Thyroid gland (tissue), 4 donors: ENCODE measurements at regions not wholly inside any gene's neighbourhood (a gene's known extent, or its start where the extent isn't known, plus 50 kb on each side); places are given as distances from the start of the nearest gene placed in this dataset.

ENCODE experiments used
- DNase-seq, 2 donors: peaks; one replicate each; pipeline ENCODE4 v3.0.0-alpha.2; 2019
- H3K27ac ChIP-seq, 3 donors: fragments of 200-600 bp; sonication (generic); 1 replicate in 2 of 3; 2 replicates in 1 of 3; pipeline ENCODE4 v1.5.1; 2016 to 2019; ENCODE audit warnings: mild to moderate bottlenecking in 1 of 3, moderate library complexity in 1 of 3
- H3K27me3 ChIP-seq: fragments of 200-600 bp; sonication (generic); one replicate; pipeline ENCODE4 v1.5.1; 2019
- H3K36me3 ChIP-seq, 2 donors: fragments of 200-600 bp; sonication (generic); one replicate each; pipeline ENCODE4 v1.5.1; 2016 to 2019
- H3K4me1 ChIP-seq, 2 donors: fragments of 200-600 bp; sonication (generic); one replicate each; pipeline ENCODE4 v1.5.1; 2017 to 2019
- H3K4me3 ChIP-seq, 3 donors: fragments of 200-600 bp; sonication (generic); replicated peaks in 1 of 3; 1 replicate in 2 of 3; 2 replicates in 1 of 3; pipeline ENCODE4 v1.5.1; 2016; ENCODE audit warnings: mild to moderate bottlenecking in 1 of 3
- H3K9me3 ChIP-seq: fragments of 200-600 bp; sonication (generic); one replicate; pipeline ENCODE4 v1.5.1; 2017
- CTCF ChIP-seq, 6 experiments: fragments of 200-600 bp in 3 of 6; fragments of 450-650 bp in 3 of 6; sonication (generic) in 3 of 6; IDR thresholded peaks; one replicate each; pipeline ENCODE4 v1.5.1; 2016 to 2019; ENCODE audit warnings: antibody characterized with exemption in 6 of 6, mild to moderate bottlenecking in 2 of 6, inconsistent platforms in 1 of 6, moderate library complexity in 1 of 6
- POLR2A ChIP-seq, 2 donors: fragments of 450-650 bp; IDR thresholded peaks; one replicate each; pipeline ENCODE4 v1.6.1; 2017; ENCODE audit warnings: antibody characterized with exemption in 2 of 2, mild to moderate bottlenecking in 2 of 2, moderate library complexity in 1 of 2
- WGBS, 2 donors: methylation state at CpG; one replicate each; pipeline ENCODE4 v1.1.5; 2017; 5-methylcytosine and 5-hydroxymethylcytosine counted together
- intact Hi-C: fragments of 100-400 bp; cut with DNase I; formaldehyde crosslinking; loops from one replicate; pipeline ENCODE4 v1.15.1; 2023

GRCh38 chr13:44237276-44237767 is 136.3 kb upstream of the SERP2 start:
- H3K27me3 ChIP-seq, result no peaks in the 10 kb centered on the region
- WGBS, 2 donors, result 30 to 35% methylated on average over 4 of the region's 4 CpGs
- H3K36me3 ChIP-seq, result no peaks in the 10 kb centered on the region
- peaks cover 52 to 58% of the 10 kb centered on the region in 2 donors for H3K4me1 ChIP-seq
- peak overlapping the region; percentile 83 to 96 (median 93) for H3K27ac ChIP-seq
- no peaks in the 10 kb centered on the region for H3K9me3 ChIP-seq
- intact Hi-C loops, result no loop called here
- no peak overlapping the region for H3K4me3 ChIP-seq
- DNase-seq, result peak; percentile 64 to 77
- no peak for TF ChIP-seq CTCF (IDR thresholded peaks at IDR 0.05)
- TF ChIP-seq POLR2A (IDR thresholded peaks at IDR 0.05), result peak in 1 of 2 donors; percentile 33

DNA sequence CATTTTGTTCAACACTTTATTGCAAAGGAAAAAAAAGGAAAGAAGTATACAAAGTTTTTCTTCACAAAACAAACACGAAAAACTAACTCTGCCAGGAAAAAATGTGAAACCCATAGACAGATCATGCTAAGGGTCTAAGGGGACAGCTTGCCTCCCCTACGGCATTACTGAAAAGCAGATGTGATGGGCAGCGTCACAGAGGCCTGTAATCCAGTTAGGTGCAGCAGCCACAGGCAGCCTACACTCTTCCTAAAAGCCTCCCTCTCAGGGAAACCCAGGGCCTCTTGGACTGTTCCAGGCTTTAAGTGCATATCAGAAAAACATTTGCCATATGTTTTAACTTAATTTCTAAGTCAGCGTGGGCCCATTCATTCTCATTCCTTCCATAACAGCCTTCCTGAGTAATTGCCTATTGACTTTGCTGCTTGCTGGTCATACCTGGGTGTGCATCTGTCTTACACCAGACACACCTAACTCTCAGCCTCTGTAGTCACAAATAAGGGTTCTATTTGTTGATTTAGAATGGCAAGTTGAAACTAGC is 135.7 kb upstream of the SERP2 start:
- peak overlapping the region; percentile 62 to 96 (median 93) for H3K27ac ChIP-seq
- WGBS, 2 donors, result 58 to 67% methylated on average over 4 of the region's 4 CpGs
- H3K9me3 ChIP-seq, result no peaks in the 10 kb centered on the region
- H3K27me3 ChIP-seq, result no peaks in the 10 kb centered on the region
- intact Hi-C loops, result no loop called here
- no peak for TF ChIP-seq POLR2A (IDR thresholded peaks at IDR 0.05)
- TF ChIP-seq CTCF (IDR thresholded peaks at IDR 0.05), result no peak
- H3K4me1 ChIP-seq, result peaks cover 45 to 52% of the 10 kb centered on the region in 2 donors
- no peak for DNase-seq
- no peak overlapping the region for H3K4me3 ChIP-seq
- H3K36me3 ChIP-seq, result no peaks in the 10 kb centered on the region

DNA sequence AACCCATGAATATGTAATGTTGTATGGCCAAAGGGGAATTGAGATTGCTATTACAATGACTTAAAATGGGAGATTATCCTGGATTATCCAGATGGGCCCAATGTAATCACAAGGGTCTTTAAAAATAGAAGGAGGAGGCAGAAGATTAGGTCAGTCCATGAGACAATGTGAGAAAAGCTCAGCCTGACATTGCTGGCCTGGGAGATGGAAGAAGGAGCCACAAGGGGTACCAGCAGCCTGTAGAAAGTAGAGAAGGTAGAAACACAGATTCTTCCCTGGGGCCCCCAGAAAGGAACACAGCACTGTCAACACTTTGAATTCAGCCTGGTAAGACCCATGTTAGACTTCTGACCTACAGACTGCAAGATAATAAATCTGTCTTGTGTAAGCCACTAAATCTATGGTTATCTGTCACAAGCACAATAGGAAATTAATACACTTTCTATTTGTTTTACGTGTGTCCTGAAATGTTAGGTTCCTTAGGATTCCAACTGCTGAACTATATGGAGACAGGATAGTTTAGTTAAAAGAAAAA is 132.9 kb upstream of the SERP2 start:
- Histone ChIP-seq H3K9me3 (no peaks in the 10 kb centered on the region), H3K27me3 (no peaks in the 10 kb centered on the region), H3K4me1 (peaks cover 28 to 29% of the 10 kb centered on the region in 2 donors), H3K4me3 (no peak overlapping the region), H3K36me3 (no peaks in the 10 kb centered on the region), H3K27ac (no peak overlapping the region)
- WGBS, 2 donors, result 94 to 100% methylated on average over 1 of the region's 1 CpG
- intact Hi-C loops, result no loop called here
- TF ChIP-seq POLR2A (IDR thresholded peaks at IDR 0.05), result no peak
- TF ChIP-seq CTCF (IDR thresholded peaks at IDR 0.05), result no peak
- no peak for DNase-seq

DNA sequence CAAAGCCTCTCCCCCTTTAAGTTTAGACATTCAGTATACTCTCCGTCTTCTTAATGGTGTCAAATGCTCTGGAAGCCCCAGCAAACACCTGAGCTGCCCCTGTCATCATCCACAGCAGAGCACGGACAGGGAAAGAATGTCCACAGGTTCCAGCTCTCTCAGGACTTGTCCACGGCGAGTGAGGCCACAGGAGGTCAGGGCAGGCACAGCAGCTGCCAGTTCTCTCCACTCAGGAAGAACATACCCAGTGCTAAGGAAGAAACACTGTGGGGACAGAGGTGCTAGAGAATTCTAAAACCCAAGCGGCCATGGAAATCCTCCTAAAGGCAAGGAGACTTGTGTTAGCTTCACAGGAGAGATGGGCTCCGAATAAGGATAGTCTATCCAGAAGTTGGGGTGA is 132.0 kb upstream of the SERP2 start:
- Histone ChIP-seq H3K27ac (no peak overlapping the region), H3K27me3 (no peaks in the 10 kb centered on the region), H3K9me3 (no peaks in the 10 kb centered on the region), H3K4me1 (peaks cover 19% of the 10 kb centered on the region in 2 donors), H3K36me3 (no peaks in the 10 kb centered on the region), H3K4me3 (no peak overlapping the region)
- WGBS, 2 donors, result 82 to 89% methylated on average over 6 of the region's 6 CpGs
- no peak for DNase-seq
- intact Hi-C loops, result no loop called here
- TF ChIP-seq POLR2A (IDR thresholded peaks at IDR 0.05) (no peak), CTCF (IDR thresholded peaks at IDR 0.05) (no peak)

DNA sequence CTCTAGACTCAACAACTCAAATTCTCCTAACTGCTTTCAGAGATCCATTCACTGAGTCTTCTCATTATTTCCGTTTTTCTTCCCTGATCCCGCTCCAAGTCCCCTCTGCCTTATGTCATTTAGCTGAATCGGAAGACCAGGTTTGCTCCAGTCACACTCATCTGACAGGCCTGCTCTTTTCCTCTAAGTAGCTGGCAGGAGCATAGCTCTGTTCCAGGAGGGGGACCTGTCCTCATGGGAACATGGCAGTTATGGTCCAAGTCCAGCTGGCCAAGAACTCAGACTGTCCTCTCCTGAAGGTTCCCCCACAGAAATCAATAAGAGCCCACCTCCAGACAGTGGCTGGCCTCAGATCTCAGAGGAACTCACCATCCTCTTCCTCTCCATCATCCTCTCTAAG is 130.9 kb upstream of the SERP2 start:
- Histone ChIP-seq H3K27ac (peak overlapping the region in 1 of 3 donors; percentile 17), H3K9me3 (no peaks in the 10 kb centered on the region), H3K36me3 (no peaks in the 10 kb centered on the region), H3K4me3 (no peak overlapping the region), H3K4me1 (peaks cover 8% of the 10 kb centered on the region in 2 donors), H3K27me3 (no peaks in the 10 kb centered on the region)
- intact Hi-C loops, result no loop called here
- WGBS, 2 donors, result 85 to 89% methylated on average over 3 of the region's 3 CpGs
- DNase-seq, result no peak
- TF ChIP-seq CTCF (IDR thresholded peaks at IDR 0.05) (no peak), POLR2A (IDR thresholded peaks at IDR 0.05) (no peak)
